ENCODE measurements at regions not wholly inside any gene's neighbourhood (a gene's known extent, or its start where the extent isn't known, plus 50 kb on each side); places are given as distances from the start of the nearest gene placed in this dataset.

- H3K36me3 ChIP-seq = no peaks in the 10 kb centered on the region
- H3K27ac ChIP-seq (replicated peaks in 1 of 4) = no peak overlapping the region
- 65% methylated on average over 10 of the region's 10 CpGs for WGBS
- H3K9me3 ChIP-seq = no peaks in the 10 kb centered on the region
- intact Hi-C loops (cut with DNase I) = no loop called here
- DNase-seq (ENCODE audit: extremely low spot score) = no peak
- no peaks in the 10 kb centered on the region for H3K4me1 ChIP-seq
- TF ChIP-seq EP300 (IDR thresholded peaks at IDR 0.05) (no peak), POLR2AphosphoS5 (IDR thresholded peaks at IDR 0.05) (no peak), CTCF (IDR thresholded peaks at IDR 0.05) (no peak), POLR2A (IDR thresholded peaks at IDR 0.05; ENCODE audit: low read depth) (no peak)
- H3K27me3 ChIP-seq = peaks cover 0 to 11% (median 0%) of the 10 kb centered on the region in 4 donors
- H3K4me3 ChIP-seq = no peak overlapping the region
Observed at GRCh38 chr1:208450958-208451357, 206.8 kb upstream of the PLXNA2 start.

GRCh38 chr1:208455821-208456220, 211.6 kb upstream of the PLXNA2 start:
- DNase-seq (ENCODE audit: extremely low spot score) = no peak
- TF ChIP-seq EP300 (IDR thresholded peaks at IDR 0.05) = no peak
- TF ChIP-seq POLR2A (IDR thresholded peaks at IDR 0.05; ENCODE audit: low read depth) = no peak
- TF ChIP-seq CTCF (IDR thresholded peaks at IDR 0.05) = no peak
- TF ChIP-seq POLR2AphosphoS5 (IDR thresholded peaks at IDR 0.05) = no peak
- H3K27me3 ChIP-seq = peaks cover 0 to 1% (median 0%) of the 10 kb centered on the region in 4 donors
- intact Hi-C loops (cut with DNase I) = no loop called here
- no peak overlapping the region for H3K27ac ChIP-seq (replicated peaks in 1 of 4)
- H3K9me3 ChIP-seq = peaks cover 0 to 6% (median 0%) of the 10 kb centered on the region in 4 donors
- WGBS = 74% methylated on average over 3 of the region's 3 CpGs
- H3K4me1 ChIP-seq = no peaks in the 10 kb centered on the region
- no peak overlapping the region for H3K4me3 ChIP-seq
- H3K36me3 ChIP-seq = no peaks in the 10 kb centered on the region

- Histone ChIP-seq H3K4me3 (no peak overlapping the region), H3K27ac (replicated peaks in 1 of 4) (no peak overlapping the region), H3K36me3 (no peaks in the 10 kb centered on the region), H3K9me3 (peaks cover 0 to 6% (median 0%) of the 10 kb centered on the region in 4 donors), H3K4me1 (no peaks in the 10 kb centered on the region), H3K27me3 (no peaks in the 10 kb centered on the region)
- 92% methylated on average over 2 of the region's 2 CpGs for WGBS
- DNase-seq (ENCODE audit: extremely low spot score) = no peak
- intact Hi-C loops (cut with DNase I) = no loop called here
- no peak for TF ChIP-seq CTCF (IDR thresholded peaks at IDR 0.05)
- TF ChIP-seq EP300 (IDR thresholded peaks at IDR 0.05) = no peak
- TF ChIP-seq POLR2AphosphoS5 (IDR thresholded peaks at IDR 0.05) = no peak
- TF ChIP-seq POLR2A (IDR thresholded peaks at IDR 0.05; ENCODE audit: low read depth) = no peak
Observed at GRCh38 chr1:208456487-208456886, 212.3 kb upstream of the PLXNA2 start.

- H3K4me3 ChIP-seq = no peak overlapping the region
- H3K4me1 ChIP-seq = no peaks in the 10 kb centered on the region
- intact Hi-C loops (cut with DNase I) = no loop called here
- H3K9me3 ChIP-seq = peaks cover 0 to 6% (median 0%) of the 10 kb centered on the region in 4 donors
- no peak for DNase-seq (ENCODE audit: extremely low spot score)
- no peaks in the 10 kb centered on the region for H3K36me3 ChIP-seq
- TF ChIP-seq POLR2A (IDR thresholded peaks at IDR 0.05; ENCODE audit: low read depth) (no peak), POLR2AphosphoS5 (IDR thresholded peaks at IDR 0.05) (no peak), CTCF (IDR thresholded peaks at IDR 0.05) (no peak), EP300 (IDR thresholded peaks at IDR 0.05) (no peak)
- H3K27ac ChIP-seq (replicated peaks in 1 of 4) = no peak overlapping the region
- H3K27me3 ChIP-seq = no peaks in the 10 kb centered on the region
- 85% methylated on average over 3 of the region's 3 CpGs for WGBS
Observed at GRCh38 chr1:208460823-208461222, 216.6 kb upstream of the PLXNA2 start.

GRCh38 chr1:208461680-208462079, 217.5 kb upstream of the PLXNA2 start:
- no peaks in the 10 kb centered on the region for H3K36me3 ChIP-seq
- DNase-seq (ENCODE audit: extremely low spot score) = no peak
- no peak overlapping the region for H3K4me3 ChIP-seq
- TF ChIP-seq CTCF (IDR thresholded peaks at IDR 0.05) (no peak), POLR2A (IDR thresholded peaks at IDR 0.05; ENCODE audit: low read depth) (no peak), POLR2AphosphoS5 (IDR thresholded peaks at IDR 0.05) (no peak), EP300 (IDR thresholded peaks at IDR 0.05) (no peak)
- H3K27ac ChIP-seq (replicated peaks in 1 of 4) = no peak overlapping the region
- WGBS = 80% methylated on average over 4 of the region's 4 CpGs
- no peaks in the 10 kb centered on the region for H3K4me1 ChIP-seq
- H3K9me3 ChIP-seq = peaks cover 0 to 5% (median 0%) of the 10 kb centered on the region in 4 donors
- no peaks in the 10 kb centered on the region for H3K27me3 ChIP-seq
- intact Hi-C loops (cut with DNase I) = no loop called here
